Mesendoderm (in vitro differentiated cells): ENCODE measurements at regions not wholly inside any gene's neighbourhood (a gene's known extent, or its start where the extent isn't known, plus 50 kb on each side); places are given as distances from the start of the nearest gene placed in this dataset.

Source experiments
- DNase-seq: peaks from one replicate; pipeline ENCODE4 v3.0.0; 2013
- H2AK5ac ChIP-seq: 2 replicates; pipeline ENCODE4 v1.6.1; 2013; ENCODE audit warnings: low read length, inconsistent platforms
- H2BK120ac ChIP-seq: 2 replicates; pipeline ENCODE4 v1.6.1; 2013; ENCODE audit warnings: low read depth, mild to moderate bottlenecking, low read length, moderate library complexity, mixed read lengths
- H2BK15ac ChIP-seq: replicated peaks from 2 replicates; pipeline ENCODE4 v1.6.1; 2013; ENCODE audit warnings: low read depth, mild to moderate bottlenecking, moderate library complexity
- H2BK5ac ChIP-seq: 2 replicates; pipeline ENCODE4 v1.6.1; 2013; ENCODE audit warnings: low read length, inconsistent platforms
- H3K18ac ChIP-seq: 2 replicates; pipeline ENCODE4 v1.6.1; 2013; ENCODE audit warnings: mild to moderate bottlenecking, low read length, mixed read lengths
- H3K23ac ChIP-seq: one replicate; pipeline ENCODE4 v1.6.1; 2013; ENCODE audit warnings: low read length
- H3K27ac ChIP-seq: 2 replicates; pipeline ENCODE4 v1.5.1; 2013; ENCODE audit warnings: low read depth, mild to moderate bottlenecking, inconsistent platforms, low read length, moderate library complexity
- H3K27me3 ChIP-seq: 2 replicates; pipeline ENCODE4 v1.6.1; 2013; ENCODE audit warnings: low read length, control low read depth, mild to moderate bottlenecking, inconsistent platforms; ENCODE audit not compliant: insufficient read depth, poor library complexity
- H3K36me3 ChIP-seq: 2 replicates; pipeline ENCODE4 v1.6.1; 2013; ENCODE audit warnings: low read length, inconsistent platforms; ENCODE audit not compliant: control insufficient read depth, insufficient read depth
- H3K4ac ChIP-seq: one replicate; pipeline ENCODE4 v1.6.1; 2013; ENCODE audit warnings: low read depth, mild to moderate bottlenecking, low read length, moderate library complexity
- H3K4me1 ChIP-seq: 2 replicates; pipeline ENCODE4 v1.6.1; 2013; ENCODE audit warnings: low read depth, low read length, inconsistent platforms; ENCODE audit not compliant: control insufficient read depth
- H3K4me2 ChIP-seq: 2 replicates; pipeline ENCODE4 v1.6.1; 2013; ENCODE audit warnings: low read length
- H3K4me3 ChIP-seq: 2 replicates; pipeline ENCODE4 v1.5.1; 2013; ENCODE audit warnings: mild to moderate bottlenecking, low read length
- H3K56ac ChIP-seq: one replicate; pipeline ENCODE4 v1.6.1; 2013; ENCODE audit warnings: low read length
- H3K79me1 ChIP-seq: 2 replicates; pipeline ENCODE4 v1.6.1; 2013; ENCODE audit warnings: low read length, inconsistent platforms
- H3K79me2 ChIP-seq: 2 replicates; pipeline ENCODE4 v1.6.1; 2013; ENCODE audit warnings: mild to moderate bottlenecking, low read length; ENCODE audit not compliant: control insufficient read depth, insufficient read depth
- H3K9ac ChIP-seq: 2 replicates; pipeline ENCODE4 v1.6.1; 2013; ENCODE audit warnings: low read length, inconsistent platforms
- H4K5ac ChIP-seq: one replicate; pipeline ENCODE4 v1.6.1; 2013; ENCODE audit warnings: low read length
- H4K8ac ChIP-seq: one replicate; pipeline ENCODE4 v1.6.1; 2013; ENCODE audit warnings: low read depth, mild to moderate bottlenecking, control low read depth, low read length, moderate library complexity
- WGBS: extraction: QIAGEN DNeasy Blood & Tissue Kit; methylation state at CpG from one replicate; pipeline ENCODE4 v1.1.7; 2013; ENCODE audit warnings: low lambda C conversion rate, missing lambda C conversion rate; ENCODE audit not compliant: insufficient coverage; ENCODE audit errors: extremely low coverage; 5-methylcytosine and 5-hydroxymethylcytosine counted together

- H3K4me1 ChIP-seq = no peaks in the 10 kb centered on the region
- H2AK5ac ChIP-seq = no peak overlapping the region
- H3K4me3 ChIP-seq = no peak overlapping the region
- H3K56ac ChIP-seq = no peak overlapping the region
- no peak overlapping the region for H3K4ac ChIP-seq
- no peak overlapping the region for H3K23ac ChIP-seq
- no peak overlapping the region for H3K27ac ChIP-seq
- H2BK5ac ChIP-seq = no peak overlapping the region
- H3K79me1 ChIP-seq = no peaks in the 10 kb centered on the region
- H3K36me3 ChIP-seq = no peaks in the 10 kb centered on the region
- no CpG with 5 or more reads among the region's 3 CpGs for WGBS
- H3K27me3 ChIP-seq = no peaks in the 10 kb centered on the region
- no peak overlapping the region for H2BK15ac ChIP-seq
- H4K5ac ChIP-seq = no peak overlapping the region
- H2BK120ac ChIP-seq = no peak overlapping the region
- H4K8ac ChIP-seq = no peak overlapping the region
- no peaks in the 10 kb centered on the region for H3K79me2 ChIP-seq
- H3K9ac ChIP-seq = no peak overlapping the region
- DNase-seq = peak; percentile 20
- H3K4me2 ChIP-seq = no peak overlapping the region
- no peak overlapping the region for H3K18ac ChIP-seq
Observed at GRCh38 chr18:75483662-75484061, 56.2 kb upstream of the SMIM21 start.

GRCh38 chr18:75482880-75483279 is 55.4 kb upstream of the SMIM21 start:
- no peak overlapping the region for H4K5ac ChIP-seq
- H3K4me2 ChIP-seq = no peak overlapping the region
- no peaks in the 10 kb centered on the region for H3K79me1 ChIP-seq
- H2BK5ac ChIP-seq = no peak overlapping the region
- no peaks in the 10 kb centered on the region for H3K36me3 ChIP-seq
- H3K27ac ChIP-seq = no peak overlapping the region
- H3K27me3 ChIP-seq = no peaks in the 10 kb centered on the region
- no peak overlapping the region for H3K56ac ChIP-seq
- no peak overlapping the region for H3K4ac ChIP-seq
- H2BK120ac ChIP-seq = no peak overlapping the region
- no peaks in the 10 kb centered on the region for H3K4me1 ChIP-seq
- H3K23ac ChIP-seq = no peak overlapping the region
- H4K8ac ChIP-seq = no peak overlapping the region
- H2AK5ac ChIP-seq = no peak overlapping the region
- H3K9ac ChIP-seq = no peak overlapping the region
- H3K18ac ChIP-seq = no peak overlapping the region
- DNase-seq = no peak
- no peaks in the 10 kb centered on the region for H3K79me2 ChIP-seq
- H2BK15ac ChIP-seq = no peak overlapping the region
- H3K4me3 ChIP-seq = no peak overlapping the region

GRCh38 chr18:75480487-75480886 is 53.0 kb upstream of the SMIM21 start:
- no peak overlapping the region for H3K4me2 ChIP-seq
- H3K4ac ChIP-seq = no peak overlapping the region
- H3K56ac ChIP-seq = no peak overlapping the region
- no peaks in the 10 kb centered on the region for H3K36me3 ChIP-seq
- H3K79me1 ChIP-seq = no peaks in the 10 kb centered on the region
- H3K4me1 ChIP-seq = no peaks in the 10 kb centered on the region
- H3K23ac ChIP-seq = no peak overlapping the region
- H3K18ac ChIP-seq = no peak overlapping the region
- no peak overlapping the region for H4K8ac ChIP-seq
- no peak overlapping the region for H2BK15ac ChIP-seq
- no peak overlapping the region for H3K4me3 ChIP-seq
- no peaks in the 10 kb centered on the region for H3K27me3 ChIP-seq
- no peak overlapping the region for H3K27ac ChIP-seq
- no peak overlapping the region for H3K9ac ChIP-seq
- no peaks in the 10 kb centered on the region for H3K79me2 ChIP-seq
- no peak overlapping the region for H4K5ac ChIP-seq
- no peak overlapping the region for H2BK120ac ChIP-seq
- DNase-seq = no peak
- no CpG with 5 or more reads among the region's 2 CpGs for WGBS
- no peak overlapping the region for H2AK5ac ChIP-seq
- no peak overlapping the region for H2BK5ac ChIP-seq

DNA sequence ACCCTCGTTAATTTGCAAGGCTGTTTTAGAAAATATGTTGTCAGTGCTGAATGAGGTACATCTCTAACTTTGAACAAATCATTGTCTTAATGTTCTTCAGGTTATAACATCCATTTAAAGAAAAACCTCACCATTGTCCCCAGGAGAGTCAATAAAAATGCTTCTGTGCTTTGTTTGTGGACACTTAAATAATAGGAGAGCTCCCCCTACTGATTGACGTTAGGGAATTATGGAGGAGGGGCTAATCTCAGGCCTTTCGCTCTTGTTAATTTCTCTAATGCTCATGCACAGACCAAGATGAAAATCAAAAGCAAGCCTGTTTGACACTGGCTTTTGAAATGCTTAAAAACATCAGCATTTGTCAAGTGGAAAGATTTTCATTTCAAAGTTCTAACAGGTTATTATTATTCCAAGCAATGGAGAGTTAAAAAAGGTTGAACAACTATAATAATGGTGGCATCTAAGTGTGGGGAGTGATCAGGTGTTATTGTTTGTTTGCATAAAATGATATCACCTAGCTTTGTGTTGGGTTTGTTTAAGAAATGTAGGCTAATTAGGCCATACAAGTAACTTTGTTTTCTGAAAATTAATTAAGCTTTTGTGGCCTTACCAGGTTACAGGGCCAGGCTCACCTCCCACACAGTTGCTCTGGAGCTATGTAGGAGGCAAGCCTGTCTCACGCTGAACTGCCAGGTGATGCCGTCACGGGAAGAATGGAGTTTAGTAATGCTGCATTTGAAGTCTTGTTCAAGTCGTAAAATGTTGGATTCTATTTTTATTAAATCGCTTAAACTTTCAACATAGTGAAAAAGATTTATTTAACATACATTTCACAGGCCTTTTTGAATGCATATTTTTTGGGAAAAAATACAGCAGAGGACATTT is 51.7 kb upstream of the SMIM21 start:
- Histone ChIP-seq H3K4ac (no peak overlapping the region), H3K56ac (no peak overlapping the region), H3K23ac (no peak overlapping the region), H4K8ac (no peak overlapping the region), H3K4me3 (no peak overlapping the region), H3K36me3 (no peaks in the 10 kb centered on the region), H2BK5ac (no peak overlapping the region), H3K4me1 (no peaks in the 10 kb centered on the region), H4K5ac (no peak overlapping the region), H2BK120ac (no peak overlapping the region), H2BK15ac (no peak overlapping the region), H3K27me3 (no peaks in the 10 kb centered on the region), H3K79me2 (no peaks in the 10 kb centered on the region), H3K18ac (no peak overlapping the region), H3K9ac (no peak overlapping the region), H3K27ac (no peak overlapping the region), H2AK5ac (no peak overlapping the region), H3K4me2 (no peak overlapping the region), H3K79me1 (no peaks in the 10 kb centered on the region)
- WGBS = no CpG with 5 or more reads among the region's 8 CpGs
- DNase-seq = peak; percentile 48

DNA sequence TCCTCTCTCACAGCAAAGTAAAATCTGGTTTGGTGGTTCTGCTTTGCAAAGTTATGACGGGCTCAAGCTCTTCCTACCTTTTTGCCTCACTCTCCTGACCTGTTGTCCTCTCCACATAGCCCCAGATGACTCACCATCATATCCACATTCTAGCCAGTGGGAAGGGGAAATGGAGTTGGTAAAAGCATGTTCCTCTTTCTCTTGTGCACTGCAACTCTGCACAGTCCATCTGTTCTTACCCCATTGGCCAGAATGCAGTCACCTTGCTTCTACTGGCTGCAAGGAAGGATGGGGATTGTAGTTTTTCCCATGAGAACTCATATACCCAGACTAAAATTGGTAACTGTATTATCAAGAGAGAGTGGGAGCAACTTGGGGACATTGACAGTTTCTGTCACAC is 50.4 kb upstream of the SMIM21 start:
- Histone ChIP-seq H3K56ac (no peak overlapping the region), H4K8ac (no peak overlapping the region), H3K36me3 (no peaks in the 10 kb centered on the region), H3K4me1 (no peaks in the 10 kb centered on the region), H3K27ac (no peak overlapping the region), H3K4ac (no peak overlapping the region), H3K79me1 (no peaks in the 10 kb centered on the region), H3K4me2 (no peak overlapping the region), H3K79me2 (no peaks in the 10 kb centered on the region), H3K27me3 (no peaks in the 10 kb centered on the region), H3K9ac (no peak overlapping the region), H2AK5ac (no peak overlapping the region), H2BK15ac (no peak overlapping the region), H3K4me3 (no peak overlapping the region), H2BK120ac (no peak overlapping the region), H4K5ac (no peak overlapping the region), H3K23ac (no peak overlapping the region), H2BK5ac (no peak overlapping the region), H3K18ac (no peak overlapping the region)
- WGBS = no CpG with 5 or more reads among the region's 1 CpG
- no peak for DNase-seq
